ENCODE measurements at regions not wholly inside any gene's neighbourhood (a gene's known extent, or its start where the extent isn't known, plus 50 kb on each side); places are given as distances from the start of the nearest gene placed in this dataset.
A peak's percentile ranks its signal among the peaks of the same experiment; 100 is the strongest.

DNA sequence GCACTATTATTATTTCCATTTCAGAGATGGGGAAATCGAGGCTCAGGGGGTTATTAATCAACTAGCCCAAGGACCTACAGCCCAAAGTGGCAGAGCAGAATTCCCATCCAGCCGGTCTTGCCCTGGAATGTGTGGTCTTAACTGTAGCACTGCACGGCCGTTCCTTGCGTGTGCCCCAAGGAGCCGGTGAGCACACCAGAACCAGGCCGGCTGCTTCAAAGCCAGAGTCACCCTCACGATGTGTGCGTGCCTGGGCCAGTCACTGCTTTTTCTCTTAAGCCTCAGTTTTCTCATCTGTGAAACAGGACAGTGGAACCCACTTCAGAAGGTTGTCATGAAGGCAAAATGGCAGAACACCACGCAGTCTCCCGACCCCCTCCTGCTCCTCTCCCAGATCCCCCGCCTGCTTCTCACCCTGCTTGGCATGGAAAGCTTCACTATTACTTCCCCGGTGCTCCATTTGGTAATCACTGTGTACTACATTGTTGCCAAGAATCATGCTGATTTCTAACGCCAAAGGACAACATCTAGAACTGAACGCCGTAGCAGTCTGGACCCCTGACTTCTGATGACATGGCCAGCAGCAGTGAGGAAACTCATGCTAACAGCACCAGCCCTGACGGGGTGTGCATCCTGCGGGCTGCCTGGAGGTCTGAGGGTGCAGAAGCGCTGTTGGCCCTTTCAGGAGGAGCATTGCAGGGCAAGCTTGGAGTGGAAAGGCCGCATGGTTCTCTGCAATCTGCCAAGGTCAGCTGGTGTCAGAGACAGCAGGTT, 106.8 kb upstream of the B3GAT1 start:
- H3K36me3 Mint-ChIP-seq (ENCODE audit: low read depth) = no peaks in the 10 kb centered on the region
- H3K4me1 Mint-ChIP-seq (ENCODE audit: low read depth) = no peaks in the 10 kb centered on the region
- H3K9me3 Mint-ChIP-seq (ENCODE audit: low read depth) = no peaks in the 10 kb centered on the region
- H3K27me3 Mint-ChIP-seq (ENCODE audit: low read depth) = peaks cover 31% of the 10 kb centered on the region
- peak; percentile 59 for DNase-seq (ENCODE audit: low spot score)
- H3K27ac Mint-ChIP-seq (ENCODE audit: unreplicated experiment) = no peak overlapping the region
- no peak overlapping the region for H3K4me3 Mint-ChIP-seq (ENCODE audit: unreplicated experiment)
- TF ChIP-seq, protein P1, sequence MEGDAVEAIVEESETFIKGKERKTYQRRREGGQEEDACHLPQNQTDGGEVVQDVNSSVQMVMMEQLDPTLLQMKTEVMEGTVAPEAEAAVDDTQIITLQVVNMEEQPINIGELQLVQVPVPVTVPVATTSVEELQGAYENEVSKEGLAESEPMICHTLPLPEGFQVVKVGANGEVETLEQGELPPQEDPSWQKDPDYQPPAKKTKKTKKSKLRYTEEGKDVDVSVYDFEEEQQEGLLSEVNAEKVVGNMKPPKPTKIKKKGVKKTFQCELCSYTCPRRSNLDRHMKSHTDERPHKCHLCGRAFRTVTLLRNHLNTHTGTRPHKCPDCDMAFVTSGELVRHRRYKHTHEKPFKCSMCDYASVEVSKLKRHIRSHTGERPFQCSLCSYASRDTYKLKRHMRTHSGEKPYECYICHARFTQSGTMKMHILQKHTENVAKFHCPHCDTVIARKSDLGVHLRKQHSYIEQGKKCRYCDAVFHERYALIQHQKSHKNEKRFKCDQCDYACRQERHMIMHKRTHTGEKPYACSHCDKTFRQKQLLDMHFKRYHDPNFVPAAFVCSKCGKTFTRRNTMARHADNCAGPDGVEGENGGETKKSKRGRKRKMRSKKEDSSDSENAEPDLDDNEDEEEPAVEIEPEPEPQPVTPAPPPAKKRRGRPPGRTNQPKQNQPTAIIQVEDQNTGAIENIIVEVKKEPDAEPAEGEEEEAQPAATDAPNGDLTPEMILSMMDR (IDR thresholded peaks at IDR 0.05) = no peak

DNA sequence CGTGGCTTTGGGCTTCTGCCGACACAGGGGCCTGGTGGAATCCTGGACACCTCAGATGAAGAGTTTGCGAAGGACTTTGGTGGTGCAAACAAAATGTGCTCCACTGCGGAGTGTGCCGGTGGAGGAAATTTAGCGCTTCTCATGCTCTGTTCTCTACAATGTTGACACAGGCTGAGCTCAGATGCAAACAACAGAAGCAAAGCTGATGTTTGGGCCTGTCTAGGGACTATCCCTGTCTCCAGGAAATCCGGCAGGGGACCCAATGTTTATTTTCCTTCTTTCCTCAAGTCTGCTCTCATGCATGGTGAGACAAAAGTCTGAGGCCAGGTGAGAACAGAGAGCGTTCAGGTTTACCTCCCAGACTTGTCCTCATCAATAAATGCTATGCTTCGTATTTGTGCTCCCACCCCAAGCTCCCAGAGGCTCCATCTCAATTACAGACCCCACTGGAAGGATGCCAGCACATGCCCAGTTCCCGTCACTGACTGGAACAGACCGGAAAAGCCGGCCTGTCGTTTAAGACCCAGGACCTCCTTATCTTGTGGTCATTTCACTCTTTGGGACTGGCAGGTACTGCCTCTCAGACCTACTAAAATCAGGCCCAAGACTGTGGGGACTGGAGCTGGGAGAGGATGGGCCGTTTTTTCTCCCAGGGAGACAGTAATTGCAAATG, 105.7 kb upstream of the B3GAT1 start:
- Mint-ChIP-seq H3K27me3 (ENCODE audit: low read depth) (peaks cover 38% of the 10 kb centered on the region), H3K4me1 (ENCODE audit: low read depth) (no peaks in the 10 kb centered on the region), H3K9me3 (ENCODE audit: low read depth) (no peaks in the 10 kb centered on the region), H3K36me3 (ENCODE audit: low read depth) (no peaks in the 10 kb centered on the region), H3K4me3 (ENCODE audit: unreplicated experiment) (no peak overlapping the region), H3K27ac (ENCODE audit: unreplicated experiment) (no peak overlapping the region)
- TF ChIP-seq, protein P1 (IDR thresholded peaks at IDR 0.05) = no peak
- DNase-seq (ENCODE audit: low spot score) = peak; percentile 33

DNA sequence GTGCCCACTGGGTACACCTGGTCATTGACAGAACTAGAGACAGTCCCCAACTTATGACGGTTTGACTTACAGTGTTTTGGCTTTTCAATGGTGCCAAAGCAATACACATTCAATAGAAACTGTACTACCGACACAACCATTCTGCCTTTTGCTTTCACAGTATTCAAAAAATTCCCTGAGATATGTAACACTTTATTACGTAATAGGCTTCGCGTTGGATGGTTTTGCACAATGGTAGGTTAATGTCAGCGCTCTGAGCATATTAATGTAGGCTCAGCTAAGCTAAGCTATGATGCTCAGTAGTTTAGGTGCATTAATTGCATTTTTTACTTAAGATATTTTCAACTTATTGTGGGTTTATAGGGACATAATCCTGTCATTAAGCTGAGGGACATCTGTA, 105.1 kb upstream of the B3GAT1 start:
- no peaks in the 10 kb centered on the region for H3K36me3 Mint-ChIP-seq (ENCODE audit: low read depth)
- H3K4me1 Mint-ChIP-seq (ENCODE audit: low read depth) = no peaks in the 10 kb centered on the region
- DNase-seq (ENCODE audit: low spot score) = no peak
- TF ChIP-seq, protein P1 (IDR thresholded peaks at IDR 0.05) = no peak
- no peaks in the 10 kb centered on the region for H3K9me3 Mint-ChIP-seq (ENCODE audit: low read depth)
- H3K27ac Mint-ChIP-seq (ENCODE audit: unreplicated experiment) = no peak overlapping the region
- H3K4me3 Mint-ChIP-seq (ENCODE audit: unreplicated experiment) = no peak overlapping the region
- H3K27me3 Mint-ChIP-seq (ENCODE audit: low read depth) = peaks cover 34% of the 10 kb centered on the region

DNA sequence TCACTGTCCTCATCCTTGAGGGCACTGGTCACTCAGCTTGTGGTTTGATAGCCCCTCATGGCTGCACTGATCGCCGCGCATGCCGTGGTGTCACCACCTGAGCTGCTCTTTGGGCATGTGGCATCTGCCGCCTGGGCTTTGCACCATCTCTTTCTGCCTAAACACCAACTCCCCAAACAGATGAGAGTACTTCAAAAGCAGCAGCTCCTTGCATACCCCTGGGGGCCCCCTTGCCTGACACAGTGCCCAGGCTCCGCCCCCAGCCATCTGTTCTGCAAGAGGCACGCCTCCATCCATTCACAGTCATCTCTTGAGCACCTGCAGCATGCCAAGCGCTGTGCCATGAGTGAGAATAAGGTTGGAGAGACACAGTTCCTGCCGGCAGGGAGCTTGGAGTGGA, 104.5 kb upstream of the B3GAT1 start:
- Mint-ChIP-seq H3K4me1 (ENCODE audit: low read depth) (no peaks in the 10 kb centered on the region), H3K36me3 (ENCODE audit: low read depth) (no peaks in the 10 kb centered on the region), H3K9me3 (ENCODE audit: low read depth) (no peaks in the 10 kb centered on the region), H3K27ac (ENCODE audit: unreplicated experiment) (no peak overlapping the region), H3K4me3 (ENCODE audit: unreplicated experiment) (no peak overlapping the region), H3K27me3 (ENCODE audit: low read depth) (peaks cover 34% of the 10 kb centered on the region)
- DNase-seq (ENCODE audit: low spot score) = peak; percentile 63
- TF ChIP-seq, protein P1 (IDR thresholded peaks at IDR 0.05) = no peak

DNA sequence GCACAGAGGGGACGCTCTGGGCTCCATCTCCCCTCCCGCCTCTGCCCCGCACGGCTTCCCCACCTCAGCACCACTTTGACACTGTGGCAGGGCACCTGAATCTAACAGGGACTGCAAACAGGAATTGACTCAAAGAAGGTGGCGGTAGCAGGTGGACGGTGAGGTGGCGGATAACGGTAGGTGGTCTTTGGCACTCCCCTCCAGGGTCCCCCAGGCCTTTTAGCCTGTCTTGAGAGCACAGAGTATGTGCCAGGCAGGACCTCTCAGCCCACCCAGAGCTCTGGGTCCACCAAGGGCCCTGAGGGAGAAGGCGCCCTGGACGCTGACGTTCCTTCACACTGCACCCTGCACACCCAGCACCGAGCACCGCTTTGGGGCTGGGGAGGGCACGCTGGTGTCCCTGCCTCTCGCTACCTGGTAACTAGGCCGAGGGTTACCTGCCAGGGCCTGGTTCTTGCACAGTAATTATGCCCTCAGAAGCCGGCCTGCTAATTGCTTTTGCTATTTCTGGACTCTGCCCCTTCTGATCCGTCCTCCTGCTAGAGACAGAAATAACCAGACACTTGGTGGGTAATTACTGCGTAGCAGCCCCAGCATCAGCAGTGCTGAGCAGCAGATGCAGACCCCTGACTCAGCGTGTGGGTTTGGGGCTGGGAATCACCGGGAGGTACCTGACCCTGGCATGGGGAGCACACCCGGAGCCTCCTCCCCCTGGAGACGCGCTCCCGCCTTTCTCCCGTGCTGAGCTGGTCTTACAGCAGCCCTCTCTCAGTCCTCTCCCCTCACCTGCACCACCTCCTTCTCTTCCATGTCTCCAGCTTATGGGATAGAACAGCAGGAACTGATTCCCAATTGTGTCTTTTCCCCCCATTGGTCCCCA, 103.3 kb upstream of the B3GAT1 start:
- DNase-seq (ENCODE audit: low spot score) = peak; percentile 72
- Mint-ChIP-seq H3K36me3 (ENCODE audit: low read depth) (no peaks in the 10 kb centered on the region), H3K4me1 (ENCODE audit: low read depth) (no peaks in the 10 kb centered on the region), H3K4me3 (ENCODE audit: unreplicated experiment) (no peak overlapping the region), H3K9me3 (ENCODE audit: low read depth) (no peaks in the 10 kb centered on the region), H3K27ac (ENCODE audit: unreplicated experiment) (no peak overlapping the region), H3K27me3 (ENCODE audit: low read depth) (peaks cover 31% of the 10 kb centered on the region)
- TF ChIP-seq, protein P1 (IDR thresholded peaks at IDR 0.05) = no peak

Data from chondrocyte (in vitro differentiated cells).